ENCODE measurements at regions not wholly inside any gene's neighbourhood (a gene's known extent, or its start where the extent isn't known, plus 50 kb on each side); places are given as distances from the start of the nearest gene placed in this dataset.

DNA sequence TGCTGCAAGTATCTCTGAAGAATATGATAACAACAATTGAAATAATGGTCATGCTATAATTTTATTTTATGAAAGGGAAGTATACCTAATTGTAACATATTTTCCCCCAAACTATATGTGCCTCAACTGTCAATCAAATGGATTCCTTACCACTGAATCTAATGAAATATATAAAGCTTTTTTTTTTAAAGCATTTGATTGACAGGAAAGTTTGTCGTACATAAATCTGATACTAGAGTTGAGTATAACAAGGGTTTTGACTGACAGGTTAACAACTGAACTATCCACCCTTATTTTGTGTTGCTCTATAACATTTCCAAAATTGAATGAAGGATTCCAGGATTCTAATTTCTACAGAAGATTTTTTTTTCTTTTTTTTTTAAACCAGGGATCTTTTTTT lies 1333.3 kb upstream of the SLC39A10 start:
- no peak overlapping the region for H3K4me3 ChIP-seq (ENCODE audit: low read length)
- CTCF ChIA-PET: no interaction called here
- H4K20me1 ChIP-seq (ENCODE audit: low read length): no peaks in the 10 kb centered on the region
- H3K9me2 ChIP-seq (replicated peaks; ENCODE audit: low read length): no peaks in the 10 kb centered on the region
- TF ChIP-seq EZH2phosphoT487 (IDR thresholded peaks at IDR 0.05; ENCODE audit: borderline replicate concordance, low read length) (no peak), EZH2 (IDR thresholded peaks at IDR 0.05; ENCODE audit: low read length, unreplicated experiment) (no peak)
- TF ChIP-seq, protein P1, sequence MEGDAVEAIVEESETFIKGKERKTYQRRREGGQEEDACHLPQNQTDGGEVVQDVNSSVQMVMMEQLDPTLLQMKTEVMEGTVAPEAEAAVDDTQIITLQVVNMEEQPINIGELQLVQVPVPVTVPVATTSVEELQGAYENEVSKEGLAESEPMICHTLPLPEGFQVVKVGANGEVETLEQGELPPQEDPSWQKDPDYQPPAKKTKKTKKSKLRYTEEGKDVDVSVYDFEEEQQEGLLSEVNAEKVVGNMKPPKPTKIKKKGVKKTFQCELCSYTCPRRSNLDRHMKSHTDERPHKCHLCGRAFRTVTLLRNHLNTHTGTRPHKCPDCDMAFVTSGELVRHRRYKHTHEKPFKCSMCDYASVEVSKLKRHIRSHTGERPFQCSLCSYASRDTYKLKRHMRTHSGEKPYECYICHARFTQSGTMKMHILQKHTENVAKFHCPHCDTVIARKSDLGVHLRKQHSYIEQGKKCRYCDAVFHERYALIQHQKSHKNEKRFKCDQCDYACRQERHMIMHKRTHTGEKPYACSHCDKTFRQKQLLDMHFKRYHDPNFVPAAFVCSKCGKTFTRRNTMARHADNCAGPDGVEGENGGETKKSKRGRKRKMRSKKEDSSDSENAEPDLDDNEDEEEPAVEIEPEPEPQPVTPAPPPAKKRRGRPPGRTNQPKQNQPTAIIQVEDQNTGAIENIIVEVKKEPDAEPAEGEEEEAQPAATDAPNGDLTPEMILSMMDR (conservative IDR thresholded peaks at IDR 0.05; ENCODE audit: low read depth, low read length): no peak
- no peak overlapping the region for H2AFZ ChIP-seq (ENCODE audit: low read length)
- no peaks in the 10 kb centered on the region for H3K9me3 ChIP-seq (ENCODE audit: low read length)
- H3K79me2 ChIP-seq (ENCODE audit: low read length): no peaks in the 10 kb centered on the region
- H3K4me2 ChIP-seq (ENCODE audit: low read length): no peak overlapping the region
- no TSS peak for BruUV-seq (replicated peaks)
- no peak overlapping the region for H3K9ac ChIP-seq (ENCODE audit: low read length)
- no peaks in the 10 kb centered on the region for H3K4me1 ChIP-seq (ENCODE audit: insufficient read depth, low read length)
- no peak for DNase-seq
- ATAC-seq: no peak
- intact Hi-C loops (cut with micrococcal nuclease): no loop called here
- H3K27ac ChIP-seq (ENCODE audit: low read length): no peak overlapping the region
- no peaks in the 10 kb centered on the region for H3K27me3 ChIP-seq (ENCODE audit: low read length)
- no peaks in the 10 kb centered on the region for H3K36me3 ChIP-seq (ENCODE audit: low read depth, low read length)
- POLR2A ChIA-PET (ENCODE audit: unreplicated experiment): interaction anchor here (1.0 kb wide), 1 partner anchor 16 kb away, joined by 3 read pairs; no protein-coding TSS in a partner anchor
- no peaks in the 10 kb centered on the region for H3F3A ChIP-seq (ENCODE audit: low read length, unreplicated experiment)

DNA sequence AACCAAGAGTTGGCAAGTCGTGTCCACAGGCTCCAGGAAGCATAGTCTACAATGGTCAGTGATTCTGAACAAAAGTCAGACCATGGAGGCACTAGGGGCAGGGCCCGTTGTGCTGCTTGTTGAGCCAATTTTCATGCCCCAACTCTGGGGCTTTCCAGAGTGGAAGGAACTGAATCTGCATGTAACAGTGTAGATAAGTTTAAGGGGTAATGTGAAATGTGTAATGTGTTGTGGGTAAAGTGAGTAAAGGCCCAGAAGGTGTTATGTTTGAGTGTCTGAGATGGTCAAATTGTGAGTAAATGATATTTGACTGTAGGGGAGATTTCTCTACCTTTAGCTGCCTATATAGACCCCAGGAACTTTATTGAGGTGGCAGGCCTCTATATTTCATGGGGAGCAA lies 1336.5 kb upstream of the SLC39A10 start:
- POLR2A ChIA-PET (ENCODE audit: unreplicated experiment): no interaction called here
- Histone ChIP-seq H3K36me3 (ENCODE audit: low read depth, low read length) (no peaks in the 10 kb centered on the region), H3K9ac (ENCODE audit: low read length) (no peak overlapping the region), H3K27me3 (ENCODE audit: low read length) (no peaks in the 10 kb centered on the region), H3K4me2 (ENCODE audit: low read length) (no peak overlapping the region), H3F3A (ENCODE audit: low read length, unreplicated experiment) (no peaks in the 10 kb centered on the region), H3K9me2 (replicated peaks; ENCODE audit: low read length) (no peaks in the 10 kb centered on the region), H3K79me2 (ENCODE audit: low read length) (no peaks in the 10 kb centered on the region), H4K20me1 (ENCODE audit: low read length) (no peaks in the 10 kb centered on the region), H3K9me3 (ENCODE audit: low read length) (no peaks in the 10 kb centered on the region), H3K27ac (ENCODE audit: low read length) (no peak overlapping the region), H2AFZ (ENCODE audit: low read length) (no peak overlapping the region), H3K4me1 (ENCODE audit: insufficient read depth, low read length) (no peaks in the 10 kb centered on the region), H3K4me3 (ENCODE audit: low read length) (no peak overlapping the region)
- intact Hi-C loops (cut with micrococcal nuclease): no loop called here
- BruUV-seq (replicated peaks): no TSS peak
- TF ChIP-seq EZH2 (IDR thresholded peaks at IDR 0.05; ENCODE audit: low read length, unreplicated experiment): no peak
- TF ChIP-seq, protein P1 (conservative IDR thresholded peaks at IDR 0.05; ENCODE audit: low read depth, low read length): no peak
- DNase-seq (no peak), ATAC-seq (no peak)
- CTCF ChIA-PET: no interaction called here

DNA sequence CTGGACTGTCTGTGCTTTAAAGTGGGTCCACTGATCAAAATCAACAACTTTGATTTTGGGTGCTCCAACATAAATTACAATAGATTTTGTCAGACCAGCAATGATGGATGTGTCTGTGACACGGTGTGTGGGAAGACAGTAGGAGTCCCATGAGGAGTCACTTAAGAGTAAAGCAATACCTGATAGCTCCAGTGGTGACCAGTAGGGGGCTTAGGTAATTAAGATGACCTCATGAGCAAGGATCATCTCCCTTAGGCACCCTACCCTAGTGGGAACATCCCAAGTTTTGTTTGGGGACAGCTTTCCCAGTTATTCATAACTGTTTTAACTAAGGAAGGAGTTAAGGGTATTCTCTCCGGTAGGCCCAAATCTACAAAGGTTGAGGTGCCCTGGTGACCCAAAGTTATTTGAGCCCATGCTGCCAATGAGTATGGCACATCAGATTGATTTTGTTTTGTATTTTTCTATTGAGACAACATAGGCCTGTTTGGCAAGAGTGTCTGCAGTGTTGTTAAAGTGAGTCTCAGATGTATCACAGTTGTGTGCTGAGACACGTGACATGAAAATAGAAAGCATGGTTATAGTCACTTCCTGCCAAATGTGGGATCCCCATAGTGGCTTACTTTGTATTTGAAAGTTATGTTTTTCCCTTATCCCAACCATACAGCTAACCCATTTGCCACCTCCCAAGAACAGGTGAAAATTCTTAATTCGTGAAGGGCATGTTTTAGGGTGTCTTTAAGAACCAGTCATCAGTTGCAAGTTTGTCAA lies 1337.6 kb upstream of the SLC39A10 start:
- Histone ChIP-seq H3K79me2 (ENCODE audit: low read length) (no peaks in the 10 kb centered on the region), H3K36me3 (ENCODE audit: low read depth, low read length) (no peaks in the 10 kb centered on the region), H3K4me1 (ENCODE audit: insufficient read depth, low read length) (no peaks in the 10 kb centered on the region), H2AFZ (ENCODE audit: low read length) (no peak overlapping the region), H3K4me3 (ENCODE audit: low read length) (no peak overlapping the region), H4K20me1 (ENCODE audit: low read length) (no peaks in the 10 kb centered on the region), H3K4me2 (ENCODE audit: low read length) (no peak overlapping the region), H3F3A (ENCODE audit: low read length, unreplicated experiment) (no peaks in the 10 kb centered on the region), H3K9me2 (replicated peaks; ENCODE audit: low read length) (no peaks in the 10 kb centered on the region), H3K27me3 (ENCODE audit: low read length) (no peaks in the 10 kb centered on the region), H3K27ac (ENCODE audit: low read length) (no peak overlapping the region), H3K9me3 (ENCODE audit: low read length) (no peaks in the 10 kb centered on the region), H3K9ac (ENCODE audit: low read length) (no peak overlapping the region)
- ChIA-PET POLR2A (ENCODE audit: unreplicated experiment) (no interaction called here), CTCF (no interaction called here)
- ATAC-seq (peak; percentile 35; the same call in 1 of the 2 replicates), DNase-seq (no peak)
- no TSS peak for BruUV-seq (replicated peaks)
- no peak for TF ChIP-seq EZH2 (IDR thresholded peaks at IDR 0.05; ENCODE audit: low read length, unreplicated experiment)
- TF ChIP-seq, protein P1 (conservative IDR thresholded peaks at IDR 0.05; ENCODE audit: low read depth, low read length): peak; percentile 42; the same call in 1 of the 2 replicates
- intact Hi-C loops (cut with micrococcal nuclease): no loop called here
